WTC11 (cell line): ENCODE measurements at regions not wholly inside any gene's neighbourhood (a gene's known extent, or its start where the extent isn't known, plus 50 kb on each side); places are given as distances from the start of the nearest gene placed in this dataset.

Experiments used
- ATAC-seq: fragments of 200-7000 bp; cut with Tn5 transposase; 2 replicates; pipeline ENCODE4 v1.10.0; 2021; ENCODE audit warnings: mild to moderate bottlenecking, moderate library complexity
- CTCF ChIA-PET: fragments of 300-600 bp; sonication (Branson Sonifier 250); formaldehyde crosslinking; loops from one replicate; lab custom pipeline; 2021; ENCODE audit warnings: antibody characterized with exemption; lab: Charles Lee
- POLR2A ChIA-PET: fragments of 350-600 bp; sonication (Branson Sonifier 250); formaldehyde crosslinking; loops from one replicate; lab custom pipeline; 2021; ENCODE audit warnings: antibody characterized with exemption; lab: Charles Lee
- DNase-seq: peaks from one replicate; pipeline ENCODE4 v3.0.0; 2021; ENCODE audit warnings: low spot score
- H3K27ac Mint-ChIP-seq: 2 replicates; pipeline ENCODE4 v1.8.0; 2021; ENCODE audit warnings: mixed read lengths
- H3K27me3 Mint-ChIP-seq: 2 replicates; pipeline ENCODE4 v1.8.0; 2021; ENCODE audit warnings: low read depth, mild to moderate bottlenecking, moderate library complexity, mixed read lengths
- H3K36me3 Mint-ChIP-seq: 2 replicates; pipeline ENCODE4 v1.8.0; 2021; ENCODE audit warnings: mixed read lengths
- H3K4me1 Mint-ChIP-seq: 2 replicates; pipeline ENCODE4 v1.8.0; 2022; ENCODE audit warnings: mixed read lengths
- H3K4me3 Mint-ChIP-seq: 2 replicates; pipeline ENCODE4 v1.8.0; 2021; ENCODE audit warnings: mild to moderate bottlenecking, moderate library complexity, mixed read lengths
- H3K9me3 Mint-ChIP-seq: 2 replicates; pipeline ENCODE4 v1.8.0; 2021; ENCODE audit warnings: mixed read lengths
- ATF2 ChIP-seq: sonication (generic); formaldehyde crosslinking; IDR thresholded peaks from 2 replicates; pipeline ENCODE4 v1.8.1; 2022; ENCODE audit warnings: low read depth, missing genetic modification reagents, borderline replicate concordance
- ATF3 ChIP-seq: sonication (generic); formaldehyde crosslinking; conservative IDR thresholded peaks from 2 replicates; pipeline ENCODE4 v1.8.1; 2022; ENCODE audit warnings: mild to moderate bottlenecking, missing genetic modification reagents
- CDX4 ChIP-seq: fragments of 250-450 bp; sonication (Bioruptor Pico); IDR thresholded peaks from 2 replicates; pipeline ENCODE4 v1.9.0; 2021; ENCODE audit warnings: moderate library complexity, mild to moderate bottlenecking, inconsistent platforms, borderline replicate concordance
- CTCF ChIP-seq: fragments of 200-600 bp; IDR thresholded peaks from 2 replicates; pipeline ENCODE4 v1.8.0; 2022; ENCODE audit warnings: antibody characterized with exemption
- E2F1 ChIP-seq: sonication (generic); formaldehyde crosslinking; IDR thresholded peaks from 2 replicates; pipeline ENCODE4 v1.8.0; 2022; ENCODE audit warnings: mild to moderate bottlenecking, missing genetic modification reagents
- E2F4 ChIP-seq: sonication (generic); formaldehyde crosslinking; IDR thresholded peaks from 2 replicates; pipeline ENCODE4 v1.8.1; 2022; ENCODE audit warnings: low read depth, mild to moderate bottlenecking, moderate library complexity, missing genetic modification reagents, borderline replicate concordance
- EMX1 ChIP-seq: fragments of 250-450 bp; sonication (Bioruptor Pico); IDR thresholded peaks from 2 replicates; pipeline ENCODE4 v1.8.0; 2021; ENCODE audit warnings: mild to moderate bottlenecking
- ERG ChIP-seq: fragments of 250-450 bp; sonication (Bioruptor Pico); IDR thresholded peaks from 2 replicates; pipeline ENCODE4 v1.8.0; 2021; ENCODE audit warnings: mild to moderate bottlenecking
- ETV6 ChIP-seq: sonication (generic); formaldehyde crosslinking; IDR thresholded peaks from 2 replicates; pipeline ENCODE4 v1.8.1; 2022; ENCODE audit warnings: mild to moderate bottlenecking, missing genetic modification reagents
- GTF2I ChIP-seq: fragments of 250-450 bp; sonication (Bioruptor Pico); conservative IDR thresholded peaks from 2 replicates; pipeline ENCODE4 v1.4.0; 2021; ENCODE audit warnings: mild to moderate bottlenecking
- HMGXB4 ChIP-seq: sonication (generic); formaldehyde crosslinking; IDR thresholded peaks from 2 replicates; pipeline ENCODE4 v1.8.1; 2023; ENCODE audit warnings: mild to moderate bottlenecking, moderate library complexity, missing genetic modification reagents
- MLX ChIP-seq: sonication (generic); formaldehyde crosslinking; IDR thresholded peaks from 2 replicates; pipeline ENCODE4 v1.8.1; 2023; ENCODE audit warnings: mild to moderate bottlenecking, missing genetic modification reagents, moderate library complexity
- MXD4 ChIP-seq: fragments of 250-450 bp; sonication (Bioruptor Pico); IDR thresholded peaks from 2 replicates; pipeline ENCODE4 v1.8.0; 2021; ENCODE audit warnings: mild to moderate bottlenecking, moderate library complexity, borderline replicate concordance
- MYBL2 ChIP-seq: sonication (generic); formaldehyde crosslinking; IDR thresholded peaks from 2 replicates; pipeline ENCODE4 v1.8.1; 2023; ENCODE audit warnings: mild to moderate bottlenecking, moderate library complexity, missing genetic modification reagents
- NFYB ChIP-seq: sonication (generic); formaldehyde crosslinking; conservative IDR thresholded peaks from 2 replicates; pipeline ENCODE4 v1.8.0; 2022; ENCODE audit warnings: low read depth, missing genetic modification reagents
- SOX15 ChIP-seq: fragments of 250-450 bp; sonication (Bioruptor Pico); IDR thresholded peaks from 2 replicates; pipeline ENCODE4 v1.9.0; 2021; ENCODE audit warnings: mild to moderate bottlenecking
- SP1 ChIP-seq: sonication (generic); formaldehyde crosslinking; conservative IDR thresholded peaks from 2 replicates; pipeline ENCODE4 v1.8.1; 2022; ENCODE audit warnings: missing genetic modification reagents
- TCF7 ChIP-seq: sonication (generic); formaldehyde crosslinking; IDR thresholded peaks from 2 replicates; pipeline ENCODE4 v1.8.0; 2022; ENCODE audit warnings: mild to moderate bottlenecking, low read depth, missing genetic modification reagents, moderate library complexity
- TEAD4 ChIP-seq: sonication (generic); formaldehyde crosslinking; IDR thresholded peaks from 2 replicates; pipeline ENCODE4 v1.8.0; 2022; ENCODE audit warnings: mild to moderate bottlenecking, missing genetic modification reagents
- USF2 ChIP-seq: sonication (generic); formaldehyde crosslinking; IDR thresholded peaks from 2 replicates; pipeline ENCODE4 v1.8.1; 2023; ENCODE audit warnings: mild to moderate bottlenecking, missing genetic modification reagents, moderate library complexity
- ZNF121 ChIP-seq: sonication (generic); formaldehyde crosslinking; IDR thresholded peaks from 2 replicates; pipeline ENCODE4 v1.8.0; 2023; ENCODE audit warnings: missing genetic modification reagents
- ZNF416 ChIP-seq: fragments of 250-450 bp; sonication (Bioruptor Pico); IDR thresholded peaks from 2 replicates; pipeline ENCODE4 v1.9.0; 2021; ENCODE audit warnings: mild to moderate bottlenecking, inconsistent platforms
- ZNF671 ChIP-seq: fragments of 250-450 bp; sonication (Bioruptor Pico); IDR thresholded peaks from 2 replicates; pipeline ENCODE4 v1.8.0; 2021; ENCODE audit warnings: mild to moderate bottlenecking

GRCh38 chr11:92510591-92510990 is 286.0 kb downstream of the FAT3 start:
- no peak for DNase-seq
- no peaks in the 10 kb centered on the region for H3K9me3 Mint-ChIP-seq

GRCh38 chr11:92511522-92512203 is 287.0 kb downstream of the FAT3 start:
- H3K27ac Mint-ChIP-seq: peak overlapping the region; percentile 93
- peak; percentile 96 for ATAC-seq
- POLR2A ChIA-PET: no interaction called here
- H3K4me1 Mint-ChIP-seq: peaks cover 48% of the 10 kb centered on the region
- H3K27me3 Mint-ChIP-seq: no peaks in the 10 kb centered on the region
- peak overlapping the region; percentile 32 for H3K4me3 Mint-ChIP-seq
- CTCF ChIA-PET: interaction anchor here (0.9 to 1.8 kb wide), 3 partner anchors 171 to 375 kb away, joined by 3 to 5 read pairs (median 5); no protein-coding TSS in a partner anchor
- DNase-seq: no peak
- H3K9me3 Mint-ChIP-seq: peaks cover 3% of the 10 kb centered on the region
- H3K36me3 Mint-ChIP-seq: peaks cover 3% of the 10 kb centered on the region
- TF ChIP-seq ZNF121 (CRISPR knock-in tag) (no peak), TEAD4 (CRISPR knock-in tag) (peak; percentile 42; the same call in 1 of the 2 replicates), ERG (no peak), ZNF416 (CRISPR knock-in tag) (no peak), ATF3 (CRISPR knock-in tag) (no peak), CTCF (no peak), ZNF671 (CRISPR knock-in tag) (0 out of 2 replicates have a peak, but pooled peaks have one; percentile 37), CDX4 (CRISPR knock-in tag) (no peak), SOX15 (CRISPR knock-in tag) (no peak), ATF2 (no peak), HMGXB4 (CRISPR knock-in tag) (no peak)

More at GRCh38 chr11:92510591-92510990, 286.0 kb downstream of the FAT3 start:
- Mint-ChIP-seq H3K27ac (peak overlapping the region; percentile 93), H3K27me3 (no peaks in the 10 kb centered on the region), H3K4me1 (peaks cover 57% of the 10 kb centered on the region), H3K4me3 (no peak overlapping the region), H3K36me3 (no peaks in the 10 kb centered on the region)
- TF ChIP-seq SP1 (no peak), E2F1 (CRISPR knock-in tag) (no peak), GTF2I (no peak), MXD4 (CRISPR knock-in tag) (no peak), NFYB (CRISPR knock-in tag) (no peak), ETV6 (CRISPR knock-in tag) (no peak), EMX1 (CRISPR knock-in tag) (no peak), TEAD4 (CRISPR knock-in tag) (no peak), USF2 (no peak), MYBL2 (no peak), TCF7 (no peak), E2F4 (CRISPR knock-in tag) (no peak), MLX (CRISPR knock-in tag) (no peak)
- ATAC-seq: peak; percentile 17; the same call in 1 of the 2 replicates
- POLR2A ChIA-PET: no interaction called here
- CTCF ChIA-PET: interaction anchor here (1.8 kb wide), 1 partner anchor 285 kb away, joined by 5 read pairs; no protein-coding TSS in a partner anchor
